Stimulated activated CD8-positive, alpha-beta memory T cell treated with anti-CD3 and anti-CD28 coated beads, Interleukin-4, amount 100 ng/mL, for 48 hours (primary cell): ENCODE measurements at regions not wholly inside any gene's neighbourhood (a gene's known extent, or its start where the extent isn't known, plus 50 kb on each side); places are given as distances from the start of the nearest gene placed in this dataset.

Source experiments
- DNase-seq: peaks from one replicate; pipeline ENCODE4 v3.0.0-alpha.2; 2020

DNA sequence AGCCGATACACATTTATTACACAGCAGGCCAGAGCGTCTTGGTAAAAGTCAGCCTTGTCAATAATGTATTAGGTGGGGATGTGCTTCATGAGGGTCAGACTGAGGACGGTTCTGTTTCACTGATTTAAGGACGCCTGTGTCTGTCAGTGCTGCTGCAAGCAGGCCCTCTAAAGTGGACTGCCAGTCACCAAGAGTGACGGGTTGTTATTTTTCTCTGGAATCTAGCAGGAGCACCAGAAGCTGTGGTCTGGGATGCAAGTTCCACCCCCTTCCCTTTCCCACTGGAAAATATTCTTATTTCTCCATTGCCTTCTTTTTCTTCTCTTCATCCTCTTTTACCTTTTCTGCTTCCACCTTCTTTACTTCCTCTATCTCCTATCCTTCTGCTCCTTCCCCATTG is 191.2 kb upstream of the NCAM1 start:
- no peak for DNase-seq

DNA sequence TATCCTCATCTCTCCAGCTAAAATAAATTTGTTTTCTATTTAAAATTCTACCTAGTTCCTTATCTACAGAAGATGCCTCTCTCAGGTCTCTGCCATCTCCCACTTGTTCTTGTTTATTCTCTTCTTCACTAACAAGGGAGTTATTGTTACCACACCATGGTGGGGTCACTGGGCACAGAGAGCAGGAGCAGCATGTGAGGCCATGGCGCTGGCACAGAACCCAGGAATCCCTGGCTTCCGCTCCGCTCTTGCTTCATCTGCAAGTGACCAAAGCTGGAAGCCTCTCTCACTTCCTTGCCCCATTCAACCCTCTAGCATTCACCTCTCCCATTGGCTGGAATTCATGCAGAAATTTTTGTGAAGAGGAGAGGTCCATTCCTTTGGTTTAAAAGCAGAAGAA is 190.7 kb upstream of the NCAM1 start:
- no peak for DNase-seq

DNA sequence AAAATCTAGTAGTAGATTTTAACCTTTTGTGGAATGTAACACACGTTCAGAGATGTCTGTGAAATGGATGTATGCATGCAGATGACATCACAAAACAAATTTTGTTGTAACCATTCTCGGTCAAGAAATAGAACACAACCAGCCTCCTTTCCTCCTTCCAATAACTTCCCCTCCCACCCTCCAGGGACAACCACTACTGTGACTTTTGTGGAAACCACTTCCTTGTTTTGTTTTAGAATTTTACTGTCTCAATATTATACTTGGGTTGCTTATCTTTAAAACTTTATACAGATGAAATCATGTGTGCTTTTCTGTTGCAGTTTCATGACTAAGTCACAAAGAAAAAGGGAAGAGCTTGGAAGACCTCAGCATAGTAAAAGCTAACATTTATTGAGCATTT is 189.4 kb upstream of the NCAM1 start:
- no peak for DNase-seq

DNA sequence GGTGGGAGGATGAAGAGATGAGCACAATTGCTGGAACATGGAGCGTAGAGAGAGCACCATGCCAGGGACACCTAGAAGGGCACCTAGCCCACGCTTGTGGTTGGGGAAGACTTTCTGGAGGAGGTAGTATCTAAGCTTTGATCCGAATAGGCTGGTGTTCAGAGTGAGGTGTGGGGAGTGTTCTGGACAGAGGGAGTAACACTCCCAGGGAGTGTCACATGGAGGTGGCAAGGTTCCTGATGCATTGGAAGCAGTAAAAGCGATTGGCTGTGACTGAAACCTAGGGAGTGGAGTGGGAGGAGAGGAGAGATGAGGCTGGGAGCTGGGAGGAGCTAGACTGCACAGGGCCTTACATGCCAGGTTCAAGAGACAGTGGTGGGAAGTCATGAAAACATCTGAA is 188.0 kb upstream of the NCAM1 start:
- no peak for DNase-seq

DNA sequence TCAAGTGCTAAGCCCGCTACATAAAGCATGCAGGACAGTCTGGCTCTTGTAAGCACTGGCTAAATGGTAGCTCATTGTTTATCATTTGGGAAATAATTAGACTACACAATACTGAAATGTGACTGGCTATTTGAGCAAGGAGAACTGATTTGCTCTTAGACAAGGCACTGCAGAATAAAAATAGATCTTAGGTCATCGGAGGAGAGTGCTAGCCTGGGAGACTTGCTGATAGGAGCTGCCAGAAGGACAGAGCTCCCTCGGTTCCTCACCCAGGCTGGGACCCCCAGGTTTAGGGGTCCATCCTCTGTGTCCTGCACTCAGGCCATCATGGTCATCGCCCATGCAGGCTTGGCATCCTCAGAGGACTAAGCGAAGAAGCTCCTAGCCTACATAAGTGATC is 184.4 kb upstream of the NCAM1 start:
- DNase-seq: no peak

DNA sequence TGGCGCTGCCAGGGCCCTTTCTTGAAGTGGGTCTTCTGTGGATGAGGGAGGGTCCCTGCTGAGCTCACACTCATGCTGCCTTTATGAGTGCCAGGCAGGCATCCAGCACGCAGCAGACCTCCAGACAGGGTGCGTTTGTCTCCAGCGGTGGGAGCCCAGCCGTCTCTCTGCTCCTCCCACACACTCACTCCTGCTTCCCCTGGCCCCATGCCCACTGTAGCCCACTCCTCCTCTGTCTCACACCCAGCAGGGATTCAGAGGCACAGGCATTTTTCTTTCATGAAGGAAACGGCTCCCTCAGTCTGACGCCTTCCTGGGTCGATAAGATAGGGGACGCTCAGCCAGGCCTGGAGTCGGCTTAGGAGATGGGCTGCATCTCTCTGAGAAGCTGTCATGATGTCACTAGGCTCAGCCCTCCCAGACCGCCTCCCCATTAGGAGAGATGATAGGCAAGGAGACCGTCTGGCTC is 183.9 kb upstream of the NCAM1 start:
- DNase-seq: no peak

DNA sequence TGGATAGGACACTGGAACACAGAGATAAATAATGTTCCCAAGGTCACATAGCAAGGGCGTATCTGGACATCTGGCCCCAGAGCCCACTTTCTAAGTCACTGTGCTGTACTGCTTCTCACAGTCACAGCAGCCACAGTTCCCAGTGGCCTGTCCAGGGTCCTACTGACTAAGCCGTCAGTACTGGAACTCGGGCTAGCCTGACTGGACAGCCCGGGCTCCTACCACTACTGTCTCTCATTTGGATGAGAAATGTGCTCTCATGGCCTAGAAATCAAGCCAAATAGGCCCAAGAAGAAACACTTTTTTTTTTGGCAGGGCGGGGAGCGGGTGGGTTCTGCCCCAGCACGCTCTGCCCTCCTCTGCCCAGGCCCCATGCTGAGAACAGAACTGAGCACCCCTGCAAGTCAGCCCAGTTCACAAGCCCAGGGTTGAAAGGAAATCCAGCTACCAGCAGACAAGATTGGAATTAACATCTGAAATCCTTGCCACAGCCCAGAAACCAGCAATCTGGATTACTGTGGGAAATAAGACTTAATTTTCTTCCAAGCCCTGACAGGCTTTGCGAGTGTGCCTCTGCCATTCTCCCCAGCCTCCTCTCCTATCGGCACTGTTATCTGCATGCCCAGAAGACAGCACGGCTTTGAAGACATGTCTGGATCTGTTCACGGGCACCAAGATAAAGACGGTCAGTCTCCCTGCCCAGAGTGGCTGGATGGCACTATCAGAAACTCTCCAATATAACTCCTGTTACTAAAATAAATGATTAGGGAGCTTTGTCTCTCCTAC is 182.9 kb upstream of the NCAM1 start:
- DNase-seq: no peak

DNA sequence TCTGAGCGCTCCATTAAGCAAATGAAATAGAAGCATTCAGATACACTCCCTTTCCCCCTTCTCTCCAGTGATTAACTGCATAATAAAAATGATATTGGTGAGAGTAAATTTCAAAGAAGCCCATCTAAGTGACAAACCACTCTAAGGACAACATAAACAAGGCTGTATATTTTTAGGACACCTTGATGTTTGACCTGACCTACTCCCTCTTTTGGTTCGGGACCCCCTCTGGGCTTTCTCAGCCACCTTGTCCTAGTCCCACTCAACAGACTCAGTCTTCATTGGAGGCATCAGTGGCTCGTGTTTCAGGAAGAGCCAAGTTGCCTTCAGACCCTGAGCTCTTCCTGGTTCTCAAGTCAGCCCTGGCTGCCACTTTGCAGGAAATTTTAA is 182.3 kb upstream of the NCAM1 start:
- no peak for DNase-seq

DNA sequence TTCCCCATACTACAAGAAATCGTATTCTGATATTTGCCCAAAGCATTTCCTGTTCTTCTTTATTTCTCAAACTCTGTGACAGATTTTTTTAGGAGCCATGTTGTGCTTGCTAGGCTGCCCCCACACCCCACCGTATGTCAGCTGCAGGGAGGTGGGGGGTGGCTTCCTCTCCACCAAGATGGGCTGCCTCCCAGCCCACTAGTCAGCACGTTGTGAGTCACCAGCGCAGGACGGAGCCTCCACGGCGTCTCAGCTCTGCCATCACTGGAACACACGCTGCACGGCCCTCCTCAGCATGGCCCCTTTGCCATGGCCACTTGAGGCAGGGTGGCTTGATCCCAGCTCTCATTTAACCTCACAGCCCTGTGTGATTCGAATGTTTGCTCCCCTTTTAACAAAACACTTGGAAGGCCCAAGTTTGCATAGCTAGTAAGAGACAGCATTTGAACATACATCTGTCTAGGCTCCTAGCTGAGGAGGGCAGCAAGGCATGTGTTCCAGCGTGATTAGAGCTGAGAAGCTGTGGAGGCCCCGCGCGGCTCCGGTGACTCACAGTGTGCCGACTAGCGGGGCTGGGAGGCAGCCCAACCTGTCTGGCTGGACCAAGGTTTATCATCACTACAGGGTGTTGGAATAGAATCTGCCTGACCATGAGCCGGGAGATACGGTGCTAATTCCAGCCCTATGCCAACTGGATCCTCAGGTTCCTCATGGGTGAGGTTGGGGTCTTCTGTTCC is 180.7 kb upstream of the NCAM1 start:
- DNase-seq: no peak

DNA sequence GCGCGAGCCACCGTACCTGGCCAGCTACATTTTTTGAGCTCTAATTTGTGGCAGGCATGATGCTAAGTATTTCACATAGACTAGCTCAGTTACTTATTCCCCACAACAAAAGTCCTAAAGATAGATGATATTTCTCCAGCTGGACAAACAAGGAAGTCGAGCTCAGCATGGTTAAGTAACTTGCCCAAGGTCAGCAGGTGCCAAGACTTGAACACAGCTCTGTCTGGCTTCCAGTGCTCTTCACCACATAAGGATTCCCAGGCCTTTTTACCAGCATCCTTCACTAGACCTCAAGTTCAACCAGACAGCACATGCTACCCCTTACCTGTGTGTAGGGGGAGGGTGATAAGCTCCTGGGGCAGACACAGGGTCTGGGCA is 177.3 kb upstream of the NCAM1 start:
- DNase-seq: no peak

DNA sequence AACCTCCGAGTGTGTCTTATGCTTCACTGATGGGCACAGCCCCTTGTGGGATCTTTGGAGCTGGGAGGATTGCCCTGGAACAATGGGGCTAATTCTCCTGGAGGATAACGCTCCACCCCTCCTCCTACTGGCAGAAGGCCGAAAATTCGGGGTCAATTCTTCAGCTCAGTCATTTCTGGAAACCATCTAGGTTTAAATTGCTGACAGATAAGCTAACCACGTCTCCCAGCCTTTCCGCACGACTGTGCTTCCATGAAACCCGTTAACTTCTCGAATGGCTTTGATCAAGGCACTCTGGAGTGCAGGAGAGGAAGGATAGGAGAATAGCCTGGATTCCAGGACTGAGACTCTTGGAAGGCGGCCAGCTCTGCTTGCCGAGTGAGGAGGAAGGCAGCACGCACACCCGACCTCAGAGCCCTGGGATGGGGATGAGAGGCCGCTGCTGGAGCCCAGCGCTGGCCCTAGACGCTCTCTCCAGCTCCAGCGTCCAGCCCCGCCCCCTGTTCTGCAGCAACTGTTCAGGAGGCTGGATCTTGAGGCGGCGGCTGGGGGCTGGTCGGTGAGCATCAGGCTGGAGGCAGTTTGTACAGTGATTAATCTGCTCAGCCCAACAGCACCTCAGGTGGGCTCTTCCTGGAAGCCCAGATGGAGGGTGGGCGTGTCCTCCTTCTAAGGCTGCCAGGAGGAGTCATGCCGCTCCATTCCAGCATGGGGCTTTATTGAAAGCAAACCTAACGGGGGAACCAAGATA is 176.7 kb upstream of the NCAM1 start:
- no peak for DNase-seq

DNA sequence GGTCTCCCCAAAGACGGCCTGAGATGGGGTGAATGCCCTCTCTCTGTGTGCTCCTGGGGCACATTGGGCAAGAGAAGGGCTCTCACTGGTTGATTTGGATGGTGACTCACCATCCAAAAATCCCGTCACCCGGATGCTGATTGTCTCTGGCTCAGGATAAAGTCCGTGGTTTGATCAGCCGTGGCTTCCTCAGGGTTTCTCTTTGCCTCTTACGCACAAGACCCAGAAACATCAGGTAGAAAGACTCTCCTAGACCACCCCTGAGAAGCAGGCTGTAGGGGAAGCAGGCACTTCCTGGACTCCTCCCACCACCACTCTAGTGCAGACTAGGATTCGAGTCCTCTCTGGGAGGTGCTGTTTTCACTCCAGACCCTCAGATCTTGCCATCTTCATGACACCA is 176.1 kb upstream of the NCAM1 start:
- DNase-seq: no peak

DNA sequence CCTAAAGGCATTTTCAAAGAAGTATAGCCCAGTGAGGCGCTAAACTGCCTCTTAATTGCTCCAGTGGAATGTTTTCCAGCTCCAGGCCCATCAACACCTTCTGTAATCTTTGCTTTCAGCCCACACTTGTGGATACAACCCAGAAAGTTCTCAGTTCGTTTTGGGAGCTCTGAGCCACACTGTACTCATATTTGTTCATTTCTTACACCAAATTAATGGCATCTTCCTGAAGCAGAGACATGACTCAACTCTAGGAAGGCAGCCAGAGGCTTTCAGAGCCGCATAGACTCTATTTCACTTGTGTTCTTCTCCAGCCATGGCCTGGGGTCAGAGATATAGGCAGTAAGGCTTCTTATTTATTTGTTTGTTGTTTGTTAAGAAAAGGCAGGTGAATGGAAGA is 175.5 kb upstream of the NCAM1 start:
- DNase-seq: no peak

DNA sequence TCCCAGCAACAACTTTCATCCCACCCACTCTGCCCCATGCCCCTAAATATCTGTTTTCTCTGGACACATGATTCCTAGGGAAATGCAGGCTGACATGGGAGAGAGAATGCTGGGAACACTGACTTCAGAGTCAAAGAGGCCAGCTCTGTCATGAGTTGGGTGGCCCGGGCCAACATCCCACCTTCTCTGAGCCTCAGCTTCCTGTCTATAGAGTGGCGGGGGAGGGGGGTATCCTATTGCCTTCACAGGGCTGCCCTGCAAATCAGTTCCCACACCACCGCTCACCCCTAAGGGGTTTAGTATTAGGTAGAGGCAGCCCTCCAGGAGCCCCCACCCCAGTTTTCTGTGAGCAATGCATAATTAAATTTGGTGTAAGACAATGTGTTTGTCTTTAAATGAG is 175.0 kb upstream of the NCAM1 start:
- no peak for DNase-seq

DNA sequence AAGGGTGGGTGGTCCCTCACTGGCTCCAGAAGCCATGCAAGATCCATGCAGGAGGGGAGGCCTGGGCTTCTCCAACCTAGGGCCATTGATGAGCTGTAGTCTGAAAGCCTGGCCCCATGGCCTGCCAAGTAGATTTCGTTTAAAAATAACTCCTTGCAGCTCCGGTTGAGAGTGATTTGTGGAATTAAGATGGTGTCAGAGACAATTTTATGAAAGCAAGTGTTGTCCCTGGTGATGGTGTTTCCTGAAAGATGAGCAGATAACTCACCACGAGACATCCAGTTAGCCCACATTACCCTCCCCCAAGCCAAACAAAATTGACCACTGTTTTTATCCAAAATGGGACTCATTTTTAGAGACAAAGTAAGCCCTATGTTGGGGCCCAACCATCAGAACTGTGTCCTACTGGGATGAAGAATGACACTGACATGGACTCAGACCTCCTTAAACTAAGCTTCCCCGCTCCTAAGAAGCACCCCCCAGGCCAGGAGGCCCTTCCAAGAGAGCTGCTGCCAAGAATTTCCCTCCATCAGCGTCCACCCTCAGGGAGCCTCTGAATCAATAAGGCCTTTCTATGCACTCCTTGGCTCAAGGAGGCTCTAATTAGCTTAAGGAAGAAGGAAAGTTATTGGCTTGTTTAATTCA is 174.2 kb upstream of the NCAM1 start:
- no peak for DNase-seq

DNA sequence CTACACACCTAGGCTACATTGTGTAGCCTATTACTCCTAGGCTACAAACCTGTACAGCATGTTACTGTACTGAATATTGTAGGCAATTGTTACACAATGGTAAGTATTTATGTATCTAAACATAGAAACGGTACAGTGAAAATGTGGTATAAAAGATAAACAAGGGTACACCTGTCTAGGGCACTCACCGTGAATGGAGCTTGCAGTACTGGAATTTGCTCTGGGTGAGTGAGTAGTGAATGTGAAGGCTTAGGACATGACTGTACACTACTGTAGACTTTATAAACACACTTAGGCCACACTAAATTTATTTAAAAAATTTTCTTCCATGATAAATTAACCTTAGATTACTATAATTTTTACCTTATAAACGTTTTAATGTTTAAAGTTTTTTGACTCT is 171.7 kb upstream of the NCAM1 start:
- DNase-seq: no peak

DNA sequence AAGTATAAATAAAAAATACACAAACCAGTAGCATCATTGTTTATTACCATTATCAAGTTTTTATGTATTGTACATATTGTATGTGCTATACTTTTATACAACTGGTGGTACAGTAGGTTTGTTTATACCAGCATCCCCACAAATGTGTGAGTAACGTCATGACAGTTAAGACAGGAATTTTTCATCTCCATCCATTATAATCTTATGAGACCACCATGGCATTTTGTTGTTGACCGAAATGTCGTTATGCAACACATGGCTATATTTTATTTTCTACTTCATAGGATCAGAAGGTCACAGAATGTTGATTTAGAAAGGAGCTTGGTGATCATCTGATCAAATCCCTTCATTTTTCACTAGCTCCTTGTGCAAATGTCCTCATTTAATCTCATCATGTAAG is 170.9 kb upstream of the NCAM1 start:
- DNase-seq: no peak

DNA sequence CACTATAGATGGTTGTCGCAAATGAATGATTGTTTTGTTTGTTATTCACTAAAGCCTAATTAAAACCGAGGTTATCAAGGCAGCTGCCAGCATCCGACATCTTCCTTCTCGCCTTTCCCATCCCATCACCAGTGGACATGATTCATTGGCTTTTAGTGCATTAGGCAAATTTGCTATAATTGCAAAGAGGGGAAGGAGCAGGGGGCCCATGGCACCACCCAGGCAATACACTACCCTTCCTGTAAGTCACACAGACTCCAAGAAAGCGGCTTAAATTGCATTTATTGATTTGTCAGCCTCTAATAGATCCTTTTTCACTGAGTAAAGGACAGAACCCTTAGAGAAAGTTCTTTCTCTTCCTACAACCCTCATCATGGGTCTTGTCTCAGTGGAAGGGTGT is 169.2 kb upstream of the NCAM1 start:
- DNase-seq: no peak

DNA sequence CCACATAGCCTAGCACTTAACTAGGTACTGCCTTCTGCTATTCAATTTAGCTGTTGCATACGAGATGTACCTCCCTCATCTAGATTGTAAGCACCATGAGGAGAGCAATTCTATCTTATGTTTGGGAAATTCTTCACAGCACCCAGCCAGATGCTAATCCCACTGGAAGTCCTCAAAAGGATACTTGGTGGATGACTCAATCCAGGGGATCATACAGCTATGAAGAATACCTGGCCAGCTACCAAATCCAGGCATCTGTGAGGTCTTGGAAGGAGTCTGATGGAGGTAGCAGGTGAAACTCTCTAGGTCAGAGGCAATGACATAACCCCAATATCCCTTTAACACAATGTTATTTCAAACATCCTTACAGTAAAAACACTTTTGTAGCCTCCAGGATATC is 167.8 kb upstream of the NCAM1 start:
- no peak for DNase-seq

DNA sequence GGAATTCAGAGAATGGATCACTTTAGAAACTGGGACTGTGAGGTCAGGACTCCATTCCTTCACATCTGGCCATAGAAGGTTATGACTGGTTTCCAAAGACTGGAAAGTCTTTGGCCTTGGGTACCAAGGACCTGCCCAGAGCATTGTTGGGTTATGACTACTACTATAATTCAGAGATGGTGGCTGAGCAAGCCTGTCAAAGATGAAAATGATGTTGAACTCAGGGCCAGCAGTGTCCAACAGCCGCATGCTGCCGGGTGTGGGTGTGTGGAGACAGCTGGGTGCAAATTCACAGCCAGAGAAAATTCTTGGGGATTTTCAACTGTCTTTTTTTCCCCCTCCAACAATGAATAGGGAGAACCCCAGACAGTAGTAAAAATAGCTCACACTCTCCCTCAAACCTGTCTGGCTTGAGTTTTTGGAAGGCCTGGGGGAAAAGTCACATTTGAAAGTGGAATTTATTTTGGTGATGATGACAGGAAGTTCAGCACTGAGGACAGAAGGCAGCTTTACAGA is 166.8 kb upstream of the NCAM1 start:
- DNase-seq: no peak

DNA sequence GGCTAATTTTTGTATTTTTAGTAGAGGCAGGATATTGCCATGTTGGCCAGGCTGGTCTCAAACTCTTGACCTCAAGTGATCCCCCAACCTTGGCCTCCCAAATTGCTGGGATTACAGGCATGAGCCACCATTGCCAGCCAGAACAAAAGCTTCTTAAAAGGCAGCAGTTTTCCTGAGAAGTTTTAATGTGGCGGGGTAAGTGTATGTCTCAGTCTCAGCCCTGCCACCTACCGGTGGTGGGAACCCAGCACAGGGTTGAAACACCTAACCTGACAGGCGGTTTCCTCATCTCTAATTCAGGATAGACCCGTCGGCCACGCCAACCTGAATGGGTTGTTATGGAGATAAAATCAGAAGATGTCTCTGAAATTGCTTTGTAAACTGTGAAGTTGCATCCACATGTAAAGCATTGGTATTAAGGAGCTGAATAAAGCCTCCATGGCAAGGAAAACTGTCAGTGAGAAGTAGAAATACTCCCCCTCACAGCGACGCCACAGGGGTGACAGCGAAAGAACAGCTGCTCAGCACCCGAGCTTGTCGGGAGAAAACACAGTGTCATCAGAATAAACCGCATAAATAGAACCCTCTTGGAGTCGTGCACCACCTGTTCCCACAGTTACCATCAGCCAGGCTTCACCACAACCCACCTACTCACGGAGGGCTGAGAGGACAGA is 165.9 kb upstream of the NCAM1 start:
- DNase-seq: peak; percentile 39

DNA sequence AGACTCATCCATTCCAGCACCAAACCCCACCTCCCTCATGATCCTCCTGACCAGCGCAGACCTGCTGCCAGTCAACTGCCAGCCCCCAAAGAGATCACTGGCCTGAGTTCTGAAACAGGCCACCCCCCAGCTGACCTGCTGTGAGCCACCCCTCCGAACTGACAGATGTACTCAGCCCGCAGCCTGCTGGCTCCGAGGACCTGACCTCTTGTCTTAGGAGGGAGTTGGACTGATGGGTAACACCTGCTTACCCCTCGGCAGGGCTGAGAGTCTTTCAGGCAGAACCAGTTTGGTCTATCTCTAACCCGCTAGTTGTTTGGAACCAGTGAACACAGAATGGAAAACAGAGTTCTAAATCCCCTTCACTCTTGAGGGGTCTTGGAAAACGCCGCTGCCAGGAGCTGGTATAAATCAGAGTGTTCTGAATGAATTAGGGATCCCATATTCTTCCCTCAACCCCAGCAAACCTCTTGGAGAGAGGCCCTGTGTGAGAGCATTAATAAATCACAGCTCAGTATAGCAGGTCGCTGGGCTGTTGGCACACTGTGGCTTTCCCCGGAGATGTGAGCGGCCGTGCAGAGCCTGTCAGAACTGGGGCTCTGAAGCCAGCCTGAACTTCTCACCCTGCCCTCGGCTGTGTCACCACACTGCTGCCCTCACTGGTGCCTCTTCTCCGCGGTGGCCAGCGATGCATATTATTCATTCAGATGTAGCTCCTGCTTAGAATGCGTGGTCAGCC is 165.1 kb upstream of the NCAM1 start:
- DNase-seq: no peak
